Chondrocyte (in vitro differentiated cells): ENCODE measurements at regions not wholly inside any gene's neighbourhood (a gene's known extent, or its start where the extent isn't known, plus 50 kb on each side); places are given as distances from the start of the nearest gene placed in this dataset.

Experiments
- DNase-seq: peaks from one replicate; pipeline ENCODE4 v3.0.0; 2021; ENCODE audit warnings: mixed read lengths, low spot score
- H3K27ac Mint-ChIP-seq: one replicate; pipeline ENCODE4 v1.8.0; 2021; ENCODE audit warnings: mild to moderate bottlenecking, moderate library complexity, mixed read lengths; ENCODE audit not compliant: unreplicated experiment
- H3K27me3 Mint-ChIP-seq: 2 replicates; pipeline ENCODE4 v1.8.0; 2021; ENCODE audit warnings: low read depth, mixed read lengths
- H3K36me3 Mint-ChIP-seq: 2 replicates; pipeline ENCODE4 v1.8.0; 2021; ENCODE audit warnings: low read depth, mixed read lengths
- H3K4me1 Mint-ChIP-seq: 2 replicates; pipeline ENCODE4 v1.8.0; 2021; ENCODE audit warnings: low read depth, mild to moderate bottlenecking, mixed read lengths
- H3K4me3 Mint-ChIP-seq: one replicate; pipeline ENCODE4 v1.8.0; 2021; ENCODE audit warnings: mild to moderate bottlenecking, moderate library complexity, mixed read lengths; ENCODE audit not compliant: unreplicated experiment
- H3K9me3 Mint-ChIP-seq: 2 replicates; pipeline ENCODE4 v1.8.0; 2021; ENCODE audit warnings: low read depth, mixed read lengths
- CTCF ChIP-seq: fragments of 200-600 bp; sonication (generic); IDR thresholded peaks from 2 replicates; pipeline ENCODE4 v1.5.0; 2021; ENCODE audit warnings: antibody characterized with exemption, mild to moderate bottlenecking, moderate library complexity

DNA sequence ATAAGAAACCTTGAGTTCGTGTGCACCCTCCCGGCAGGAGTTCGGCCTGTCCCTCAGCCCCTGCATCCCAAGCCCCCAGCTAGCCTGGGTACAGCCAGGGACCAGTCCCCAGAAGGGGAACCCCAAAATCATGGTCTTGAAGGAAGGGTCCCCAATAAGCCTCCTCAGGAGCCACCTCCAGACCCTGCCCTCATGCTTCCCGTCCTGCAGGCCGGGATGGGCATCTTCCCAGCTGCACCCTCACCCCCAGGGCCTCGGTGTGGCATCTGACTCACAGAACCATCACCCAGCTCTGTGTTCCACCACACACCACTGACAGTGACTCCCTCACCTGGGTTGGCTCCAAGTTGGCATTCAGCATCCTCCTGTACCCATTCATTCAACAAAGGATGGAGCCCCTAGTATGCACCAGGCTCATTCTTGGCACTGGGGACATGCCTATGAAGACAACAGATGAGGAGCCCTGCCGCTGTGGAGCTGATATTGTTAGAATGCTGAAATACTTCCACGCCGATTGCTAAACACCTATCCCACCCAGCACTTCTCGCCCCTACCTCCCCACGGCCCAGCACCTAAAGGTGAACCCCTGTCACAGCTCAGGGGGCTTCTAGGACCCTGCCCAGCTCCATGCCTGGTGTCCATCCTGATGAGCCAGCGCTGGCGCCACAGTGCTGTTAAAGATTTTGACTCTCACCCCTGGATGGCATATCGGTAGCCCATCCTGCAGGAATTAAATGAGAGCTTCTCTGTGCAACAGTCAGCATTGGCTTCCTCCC, 77.8 kb downstream of the BUD13 start:
- TF ChIP-seq CTCF = no peak

DNA sequence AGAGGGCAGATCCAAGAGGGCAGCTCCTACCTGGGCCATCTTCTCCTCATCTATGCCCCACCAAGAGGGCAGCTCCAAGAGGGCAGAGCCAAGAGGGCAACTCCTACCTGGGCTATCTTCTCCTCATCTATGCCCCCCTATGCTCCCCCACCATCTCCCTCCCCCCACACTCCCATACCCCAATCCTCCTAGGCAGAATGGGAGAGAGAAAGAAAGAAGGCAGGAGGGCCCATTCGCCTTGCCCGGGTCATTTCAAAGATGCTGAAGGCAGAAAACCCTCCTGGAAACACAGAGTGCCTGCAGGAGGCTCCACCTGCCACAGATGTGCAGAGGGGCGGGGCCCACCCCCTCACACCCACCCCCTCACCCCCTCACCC, 78.5 kb downstream of the BUD13 start:
- DNase-seq = peak; percentile 8
- Mint-ChIP-seq H3K27me3 (peaks cover 8% of the 10 kb centered on the region), H3K9me3 (no peaks in the 10 kb centered on the region), H3K4me3 (no peak overlapping the region), H3K27ac (no peak overlapping the region), H3K4me1 (no peaks in the 10 kb centered on the region), H3K36me3 (no peaks in the 10 kb centered on the region)
- no peak for TF ChIP-seq CTCF

More for the DNA sequence above, 77.8 kb downstream of the BUD13 start:
- H3K4me3 Mint-ChIP-seq = no peak overlapping the region
- no peaks in the 10 kb centered on the region for H3K4me1 Mint-ChIP-seq
- H3K9me3 Mint-ChIP-seq = no peaks in the 10 kb centered on the region
- peaks cover 10% of the 10 kb centered on the region for H3K27me3 Mint-ChIP-seq
- DNase-seq = peak; percentile 77
- no peak overlapping the region for H3K27ac Mint-ChIP-seq
- no peaks in the 10 kb centered on the region for H3K36me3 Mint-ChIP-seq

GRCh38 chr11:116693593-116694348, 79.0 kb downstream of the BUD13 start:
- Mint-ChIP-seq H3K4me1 (no peaks in the 10 kb centered on the region), H3K9me3 (no peaks in the 10 kb centered on the region), H3K27me3 (peaks cover 7% of the 10 kb centered on the region), H3K27ac (no peak overlapping the region), H3K36me3 (no peaks in the 10 kb centered on the region), H3K4me3 (no peak overlapping the region)
- peak; percentile 66 for DNase-seq
- no peak for TF ChIP-seq CTCF

- Mint-ChIP-seq H3K36me3 (no peaks in the 10 kb centered on the region), H3K4me3 (no peak overlapping the region), H3K4me1 (no peaks in the 10 kb centered on the region), H3K27ac (no peak overlapping the region), H3K27me3 (peaks cover 6% of the 10 kb centered on the region), H3K9me3 (no peaks in the 10 kb centered on the region)
- TF ChIP-seq CTCF = no peak
- peak; percentile 53 for DNase-seq
These were observed 79.7 kb downstream of the BUD13 start for GRCh38 chr11:116693102-116693570.

- no peak overlapping the region for H3K27ac Mint-ChIP-seq
- H3K4me1 Mint-ChIP-seq = no peaks in the 10 kb centered on the region
- H3K27me3 Mint-ChIP-seq = peaks cover 4% of the 10 kb centered on the region
- no peak overlapping the region for H3K4me3 Mint-ChIP-seq
- no peaks in the 10 kb centered on the region for H3K36me3 Mint-ChIP-seq
- H3K9me3 Mint-ChIP-seq = no peaks in the 10 kb centered on the region
- peak; percentile 59 for DNase-seq
- TF ChIP-seq CTCF = no peak
These were observed 80.3 kb downstream of the BUD13 start for GRCh38 chr11:116692318-116693101.
